Neuron (in vitro differentiated cells): ENCODE measurements at regions not wholly inside any gene's neighbourhood (a gene's known extent, or its start where the extent isn't known, plus 50 kb on each side); places are given as distances from the start of the nearest gene placed in this dataset.

Source experiments
- H2AFZ ChIP-seq: one replicate; pipeline ENCODE4 v1.6.1; 2013; ENCODE audit warnings: low read depth, mild to moderate bottlenecking, inconsistent platforms, low read length, moderate library complexity
- H3K27me3 ChIP-seq: one replicate; pipeline ENCODE4 v1.6.1; 2013; ENCODE audit warnings: low read length; ENCODE audit not compliant: insufficient read depth
- H3K36me3 ChIP-seq: one replicate; pipeline ENCODE4 v1.6.1; 2013; ENCODE audit warnings: low read length; ENCODE audit not compliant: insufficient read depth
- H3K4me1 ChIP-seq: one replicate; pipeline ENCODE4 v1.6.1; 2013; ENCODE audit warnings: low read length; ENCODE audit not compliant: insufficient read depth
- H3K4me3 ChIP-seq: 2 replicates; pipeline ENCODE4 v1.5.1; 2013; ENCODE audit warnings: mild to moderate bottlenecking, low read length, moderate library complexity
- H3K9me3 ChIP-seq: one replicate; pipeline ENCODE4 v1.6.1; 2013; ENCODE audit warnings: low read length

DNA sequence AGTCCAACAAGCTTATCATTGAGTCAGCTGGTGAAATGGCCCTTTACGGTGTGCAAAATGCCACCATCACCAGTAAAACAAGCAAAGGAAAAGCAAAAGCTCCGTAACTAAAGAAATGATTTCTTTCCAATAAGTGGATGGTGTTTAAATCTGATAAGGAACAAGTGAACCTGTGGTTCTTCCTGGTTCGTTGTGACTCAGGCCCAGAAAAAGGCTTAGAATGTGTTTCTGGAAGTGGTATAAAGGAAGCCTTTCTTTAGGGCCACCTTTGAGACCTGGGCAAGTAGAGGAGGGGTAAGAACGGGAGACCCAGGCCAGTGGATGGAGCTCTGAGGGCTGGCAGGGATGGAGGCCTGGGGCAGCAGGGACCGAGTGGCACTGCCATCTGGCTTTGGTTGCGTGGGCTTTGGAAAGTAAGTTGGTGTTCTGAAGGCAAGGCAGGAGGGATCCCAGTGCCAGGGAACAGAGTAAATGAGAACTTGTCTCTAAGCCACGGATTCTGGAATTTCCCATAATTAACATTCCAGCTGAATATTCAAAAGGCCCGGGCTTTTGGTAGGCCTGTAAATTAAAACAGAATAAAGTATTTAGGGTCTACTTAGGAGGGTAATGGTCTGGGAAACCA lies 87.9 kb upstream of the LMO4 start:
- Histone ChIP-seq H3K36me3 (no peaks in the 10 kb centered on the region), H3K4me3 (no peak overlapping the region), H2AFZ (no peak overlapping the region), H3K27me3 (no peaks in the 10 kb centered on the region), H3K4me1 (no peaks in the 10 kb centered on the region), H3K9me3 (no peaks in the 10 kb centered on the region)

DNA sequence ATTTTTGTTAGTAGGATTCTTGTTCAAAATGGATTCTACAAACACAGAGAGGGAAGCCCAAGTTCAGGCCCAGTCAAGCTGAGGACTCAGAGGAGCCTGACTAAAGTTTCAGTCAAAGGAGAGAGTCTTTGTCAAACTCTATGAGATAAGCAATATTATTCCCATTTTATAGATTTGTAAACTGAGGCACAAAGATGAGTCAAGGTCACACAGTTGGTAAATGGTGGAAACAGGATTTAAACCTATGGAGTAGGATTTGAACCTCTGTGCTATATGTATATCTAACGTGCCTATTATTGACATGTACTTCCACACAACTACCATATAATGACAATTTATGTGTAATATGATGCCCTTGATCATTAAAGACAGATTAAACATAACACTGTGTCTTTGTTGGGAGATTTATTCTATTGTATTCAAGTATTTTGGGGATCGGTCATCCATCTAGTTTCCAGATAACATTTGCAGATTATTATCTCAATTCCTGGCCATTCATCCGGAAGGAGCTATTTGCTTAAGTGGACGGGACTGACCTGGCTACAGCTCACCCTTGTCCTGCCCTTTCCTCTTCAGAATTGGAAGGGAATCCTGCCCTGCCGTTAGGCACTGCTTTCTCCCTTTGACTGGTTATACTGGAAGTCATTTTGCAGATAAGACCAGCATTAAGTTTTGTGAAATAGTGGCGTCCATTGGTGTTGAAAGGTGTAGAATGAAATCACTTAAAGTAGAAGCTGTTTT lies 86.1 kb upstream of the LMO4 start:
- no peaks in the 10 kb centered on the region for H3K27me3 ChIP-seq
- H3K4me3 ChIP-seq, result no peak overlapping the region
- H3K36me3 ChIP-seq, result no peaks in the 10 kb centered on the region
- H3K9me3 ChIP-seq, result no peaks in the 10 kb centered on the region
- H2AFZ ChIP-seq, result no peak overlapping the region
- no peaks in the 10 kb centered on the region for H3K4me1 ChIP-seq

DNA sequence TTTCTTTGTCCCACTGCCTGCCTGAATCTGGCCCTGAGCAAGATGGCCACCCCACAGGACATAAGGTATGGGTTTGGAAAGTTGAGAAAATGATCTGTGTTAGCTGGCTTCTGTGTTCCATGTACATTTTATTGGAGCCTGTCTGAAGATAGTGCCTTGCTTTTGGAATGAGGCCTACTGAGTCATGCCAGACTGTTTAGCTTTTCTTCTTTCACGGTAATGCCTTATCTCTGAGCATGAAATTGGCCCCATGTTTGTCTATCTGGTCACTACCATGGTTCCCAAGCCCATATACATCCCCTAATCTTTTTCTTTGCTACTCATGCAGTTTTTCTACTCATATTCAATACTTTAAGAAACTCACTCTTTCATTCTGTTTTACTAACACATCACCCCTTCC lies 85.1 kb upstream of the LMO4 start:
- Histone ChIP-seq H3K27me3 (no peaks in the 10 kb centered on the region), H3K4me1 (no peaks in the 10 kb centered on the region), H3K9me3 (no peaks in the 10 kb centered on the region), H3K36me3 (no peaks in the 10 kb centered on the region), H3K4me3 (no peak overlapping the region), H2AFZ (no peak overlapping the region)

DNA sequence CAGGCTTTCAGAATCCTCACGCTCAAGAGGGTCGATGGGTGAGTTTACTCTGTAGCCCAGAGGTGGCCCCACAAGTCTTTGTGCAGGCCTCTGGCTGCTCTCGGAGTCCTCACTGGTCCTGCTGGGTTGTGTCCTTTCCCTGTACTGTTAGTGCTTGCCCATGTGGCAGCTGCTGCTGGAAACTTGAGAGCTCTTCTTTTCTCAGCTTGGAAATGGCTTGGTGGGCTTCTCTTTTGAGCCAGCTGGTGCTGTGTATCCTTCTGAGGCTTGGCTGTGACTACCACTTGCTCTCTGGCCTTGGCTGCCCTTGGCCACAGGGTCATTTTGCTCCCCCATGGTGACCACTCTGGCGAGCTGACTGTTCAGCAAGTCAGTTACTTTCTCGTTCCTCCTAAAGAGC lies 82.2 kb upstream of the LMO4 start:
- H3K4me1 ChIP-seq, result no peaks in the 10 kb centered on the region

DNA sequence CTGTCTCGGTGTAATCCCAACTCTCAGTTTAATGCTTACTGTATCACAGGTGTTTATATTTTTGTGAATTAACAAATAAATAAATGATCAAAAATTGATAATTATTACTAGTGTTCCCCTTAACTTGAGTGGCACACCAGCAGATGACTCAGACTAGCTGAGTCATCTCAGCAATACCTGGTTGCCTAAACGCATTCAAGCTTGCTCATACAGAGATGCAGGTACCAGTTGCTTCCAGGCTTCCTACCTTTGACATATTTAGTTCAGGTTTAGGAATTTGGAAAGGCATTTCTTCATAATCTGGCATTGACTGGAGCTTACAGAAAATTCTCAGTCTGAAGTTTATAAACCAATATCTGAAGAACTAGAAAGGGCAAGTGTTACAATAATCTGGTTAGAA lies 78.9 kb upstream of the LMO4 start:
- Histone ChIP-seq H3K4me1 (no peaks in the 10 kb centered on the region), H3K4me3 (no peak overlapping the region), H2AFZ (no peak overlapping the region)

More for the DNA sequence above, 82.2 kb upstream of the LMO4 start:
- no peak overlapping the region for H2AFZ ChIP-seq
- no peaks in the 10 kb centered on the region for H3K36me3 ChIP-seq
- H3K4me3 ChIP-seq, result no peak overlapping the region
- H3K9me3 ChIP-seq, result no peaks in the 10 kb centered on the region
- H3K27me3 ChIP-seq, result no peaks in the 10 kb centered on the region

DNA sequence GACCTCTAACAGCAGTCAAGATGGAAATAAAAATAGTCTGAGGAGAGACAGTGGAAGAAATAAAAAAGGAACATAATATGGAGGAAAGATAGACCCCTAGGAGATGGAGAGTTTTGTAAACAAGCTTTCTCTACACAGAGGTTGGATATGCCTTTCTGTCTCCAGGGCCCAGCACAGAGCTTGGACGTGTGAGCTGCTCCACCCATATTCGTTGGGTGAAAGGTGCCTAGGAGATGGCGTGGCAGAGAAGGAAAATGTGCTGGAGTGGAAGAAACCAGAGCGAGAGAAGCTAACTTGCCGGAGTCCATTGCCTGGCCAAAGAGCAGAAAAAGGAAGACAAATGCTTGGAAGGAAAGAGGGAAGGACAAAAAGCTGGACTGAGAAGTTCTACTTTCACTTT lies 78.3 kb upstream of the LMO4 start:
- no peaks in the 10 kb centered on the region for H3K4me1 ChIP-seq
- no peaks in the 10 kb centered on the region for H3K9me3 ChIP-seq

More for the DNA sequence above, 78.9 kb upstream of the LMO4 start:
- Histone ChIP-seq H3K27me3 (no peaks in the 10 kb centered on the region), H3K36me3 (no peaks in the 10 kb centered on the region), H3K9me3 (no peaks in the 10 kb centered on the region)

DNA sequence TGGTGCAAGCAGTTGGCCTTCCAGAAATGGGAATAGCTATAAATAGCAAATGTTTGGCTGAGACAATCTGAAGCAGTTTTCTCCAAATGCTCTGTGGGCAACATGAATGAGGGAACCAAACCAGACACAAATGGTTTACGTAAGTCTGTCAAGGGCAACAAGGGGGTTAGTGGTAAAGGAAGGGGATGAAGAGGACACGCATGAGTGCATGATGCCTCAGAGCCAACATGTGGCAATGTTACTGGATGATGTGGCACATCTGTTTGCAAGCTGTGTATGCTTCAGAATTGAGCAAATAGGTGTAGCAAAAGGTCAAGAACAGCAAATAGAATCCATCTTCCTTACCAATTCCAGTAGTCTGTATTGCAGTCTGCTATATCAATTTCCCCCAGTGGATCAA lies 76.3 kb upstream of the LMO4 start:
- no peaks in the 10 kb centered on the region for H3K27me3 ChIP-seq

More for the DNA sequence above, 78.3 kb upstream of the LMO4 start:
- no peak overlapping the region for H3K4me3 ChIP-seq
- no peak overlapping the region for H2AFZ ChIP-seq
- H3K27me3 ChIP-seq, result no peaks in the 10 kb centered on the region
- no peaks in the 10 kb centered on the region for H3K36me3 ChIP-seq

DNA sequence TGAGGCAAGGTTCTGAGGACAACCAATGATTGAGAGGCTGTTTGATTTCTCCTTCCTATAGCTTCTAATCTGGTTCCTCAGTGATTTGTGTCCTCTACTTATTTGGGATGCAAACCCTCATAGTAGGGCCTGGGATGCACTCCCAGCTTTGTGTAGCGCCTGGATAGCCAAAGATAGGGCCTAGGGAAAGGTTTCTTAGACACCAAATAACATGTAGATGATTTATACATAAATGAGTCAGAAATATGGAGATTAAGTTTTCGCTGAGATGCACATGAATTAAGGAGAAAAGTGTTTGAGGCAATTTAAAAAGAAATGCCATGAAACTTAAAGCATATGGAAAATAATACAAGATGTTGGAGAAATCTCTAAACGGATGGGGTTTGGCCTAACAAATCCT lies 66.0 kb upstream of the LMO4 start:
- H2AFZ ChIP-seq, result no peak overlapping the region
- H3K4me3 ChIP-seq, result no peak overlapping the region
- H3K36me3 ChIP-seq, result no peaks in the 10 kb centered on the region
- H3K4me1 ChIP-seq, result no peaks in the 10 kb centered on the region
- H3K9me3 ChIP-seq, result no peaks in the 10 kb centered on the region
- no peaks in the 10 kb centered on the region for H3K27me3 ChIP-seq

More for the DNA sequence above, 76.3 kb upstream of the LMO4 start:
- no peaks in the 10 kb centered on the region for H3K4me1 ChIP-seq
- no peaks in the 10 kb centered on the region for H3K36me3 ChIP-seq
- H3K9me3 ChIP-seq, result no peaks in the 10 kb centered on the region
- H2AFZ ChIP-seq, result no peak overlapping the region
- no peak overlapping the region for H3K4me3 ChIP-seq

DNA sequence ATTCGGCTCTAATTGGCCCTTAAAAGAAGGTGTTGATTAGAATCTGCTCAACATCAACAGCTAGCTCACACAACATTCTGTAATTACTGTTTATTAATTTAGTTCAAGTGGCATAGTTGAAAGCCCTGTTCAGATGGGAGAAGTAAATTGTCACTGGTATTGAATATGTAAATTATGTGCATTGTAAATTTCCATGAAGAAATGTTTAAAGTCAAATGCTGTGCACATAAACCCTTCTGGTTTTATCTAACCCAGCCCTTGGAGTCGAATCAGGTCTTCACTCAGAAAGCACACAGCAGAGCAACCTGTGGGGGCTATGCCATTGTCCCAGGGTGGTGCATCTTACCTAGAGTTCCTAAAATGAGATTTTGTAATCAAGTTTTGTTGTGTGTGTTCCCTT lies 65.4 kb upstream of the LMO4 start:
- Histone ChIP-seq H2AFZ (no peak overlapping the region), H3K4me3 (no peak overlapping the region), H3K27me3 (no peaks in the 10 kb centered on the region), H3K4me1 (no peaks in the 10 kb centered on the region), H3K9me3 (no peaks in the 10 kb centered on the region), H3K36me3 (no peaks in the 10 kb centered on the region)

DNA sequence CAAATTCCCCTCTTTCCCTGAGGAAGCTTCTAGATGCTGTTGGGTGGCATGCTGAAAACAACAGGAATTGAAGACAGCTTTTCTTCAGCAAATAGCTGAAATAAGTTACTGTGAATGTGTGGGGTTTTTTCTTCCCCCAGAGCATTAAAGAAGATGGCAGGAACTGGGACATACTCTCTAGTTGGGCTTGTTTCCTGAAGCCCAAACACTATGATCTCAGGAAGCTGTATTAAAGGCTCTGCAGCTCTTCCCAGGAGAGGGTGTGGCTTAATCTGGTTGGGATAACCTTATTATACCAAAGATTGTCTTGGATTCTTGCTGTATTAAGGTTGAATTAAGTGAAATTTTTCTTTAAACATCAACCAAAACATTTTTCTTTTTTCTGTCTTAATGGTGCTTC lies 64.9 kb upstream of the LMO4 start:
- Histone ChIP-seq H3K36me3 (no peaks in the 10 kb centered on the region), H3K4me3 (no peak overlapping the region), H3K4me1 (no peaks in the 10 kb centered on the region), H3K27me3 (no peaks in the 10 kb centered on the region), H3K9me3 (no peaks in the 10 kb centered on the region), H2AFZ (no peak overlapping the region)

DNA sequence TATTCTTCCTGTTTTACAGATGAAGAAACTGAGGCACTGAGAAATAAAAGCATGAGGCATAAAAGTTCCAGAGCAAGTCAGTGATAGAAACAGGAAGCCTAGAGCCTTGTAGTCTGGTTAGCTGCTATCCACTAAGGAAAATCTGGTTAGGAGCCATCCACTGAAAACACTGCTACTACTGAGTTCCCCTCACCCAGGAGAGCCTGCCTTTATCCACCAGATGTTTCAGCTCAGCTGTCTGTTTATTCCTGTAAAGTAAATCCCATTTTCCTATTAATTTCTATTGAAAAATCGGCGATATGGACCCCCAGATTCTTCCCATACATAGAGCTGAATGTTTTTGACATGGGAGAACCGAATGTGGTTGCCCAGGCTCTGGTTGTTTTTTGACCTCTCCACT lies 63.7 kb upstream of the LMO4 start:
- Histone ChIP-seq H3K36me3 (no peaks in the 10 kb centered on the region), H3K4me1 (no peaks in the 10 kb centered on the region), H3K9me3 (no peaks in the 10 kb centered on the region), H2AFZ (no peak overlapping the region), H3K4me3 (no peak overlapping the region), H3K27me3 (no peaks in the 10 kb centered on the region)

DNA sequence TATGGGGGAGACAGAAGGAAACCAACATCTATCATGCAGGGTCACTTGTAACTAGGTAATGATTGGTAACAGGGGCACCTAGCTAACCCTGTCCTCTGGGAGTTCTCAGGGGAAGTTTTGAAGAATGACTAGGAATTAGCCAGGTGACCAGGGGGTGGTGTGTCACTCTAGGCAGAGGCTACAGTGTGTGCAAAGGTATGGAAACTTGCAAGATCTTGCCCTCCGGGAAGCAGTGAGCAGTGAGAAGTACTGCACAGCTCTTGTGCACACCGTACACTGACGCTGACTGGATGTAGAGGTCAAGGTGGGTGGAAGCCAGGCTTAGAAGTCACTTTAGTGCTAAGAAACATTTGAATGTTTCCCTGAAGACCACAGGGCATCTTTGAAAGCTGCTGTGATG lies 62.9 kb upstream of the LMO4 start:
- no peaks in the 10 kb centered on the region for H3K27me3 ChIP-seq
- H2AFZ ChIP-seq, result no peak overlapping the region
- no peaks in the 10 kb centered on the region for H3K36me3 ChIP-seq
- no peaks in the 10 kb centered on the region for H3K9me3 ChIP-seq
- H3K4me1 ChIP-seq, result no peaks in the 10 kb centered on the region
- no peak overlapping the region for H3K4me3 ChIP-seq

DNA sequence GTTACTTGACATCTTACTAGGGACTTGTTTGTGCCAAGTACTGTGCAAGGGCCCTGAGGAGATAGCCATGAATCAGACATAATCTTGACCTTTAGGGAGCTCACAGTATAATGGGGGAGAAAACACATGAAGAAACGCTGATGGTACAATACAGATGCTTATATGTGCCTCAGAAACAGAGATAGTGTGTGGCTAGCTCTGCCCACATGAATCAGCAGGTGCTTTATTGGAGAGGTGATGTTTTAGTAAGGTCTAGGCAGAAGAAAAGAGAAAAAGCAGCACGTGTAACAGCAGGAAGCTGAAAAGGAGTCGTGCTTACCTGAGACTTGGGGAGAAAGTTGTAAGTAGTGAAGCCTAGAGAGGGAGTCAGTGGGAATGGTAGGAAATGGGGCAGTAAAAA lies 60.6 kb upstream of the LMO4 start:
- no peaks in the 10 kb centered on the region for H3K36me3 ChIP-seq
- no peaks in the 10 kb centered on the region for H3K9me3 ChIP-seq
- H2AFZ ChIP-seq, result no peak overlapping the region
- H3K27me3 ChIP-seq, result no peaks in the 10 kb centered on the region
- H3K4me3 ChIP-seq, result no peak overlapping the region
- H3K4me1 ChIP-seq, result no peaks in the 10 kb centered on the region

DNA sequence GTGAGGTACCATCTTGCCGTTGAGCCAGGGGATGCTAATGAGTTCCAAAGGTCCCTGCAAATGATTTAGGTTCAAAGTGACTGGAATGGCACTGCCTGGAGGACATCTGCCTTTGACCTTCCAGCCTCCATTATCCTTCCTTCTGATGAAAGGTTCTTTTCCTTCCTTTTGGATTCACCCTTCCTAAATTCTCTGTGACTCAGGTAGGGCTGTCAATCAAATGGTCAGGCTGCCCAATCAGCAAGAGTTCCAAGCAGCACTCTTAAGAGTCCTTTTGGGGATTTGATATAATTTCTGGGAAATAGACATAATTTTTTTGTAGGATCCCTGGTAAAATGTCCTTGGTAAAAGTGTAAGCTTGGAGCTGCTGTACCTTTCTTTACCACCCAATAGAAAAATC lies 58.8 kb upstream of the LMO4 start:
- Histone ChIP-seq H3K4me1 (peaks cover 4% of the 10 kb centered on the region), H3K9me3 (no peaks in the 10 kb centered on the region), H2AFZ (no peak overlapping the region), H3K4me3 (no peak overlapping the region), H3K27me3 (no peaks in the 10 kb centered on the region), H3K36me3 (no peaks in the 10 kb centered on the region)
